ENCODE measurements at regions not wholly inside any gene's neighbourhood (a gene's known extent, or its start where the extent isn't known, plus 50 kb on each side); places are given as distances from the start of the nearest gene placed in this dataset.

DNA sequence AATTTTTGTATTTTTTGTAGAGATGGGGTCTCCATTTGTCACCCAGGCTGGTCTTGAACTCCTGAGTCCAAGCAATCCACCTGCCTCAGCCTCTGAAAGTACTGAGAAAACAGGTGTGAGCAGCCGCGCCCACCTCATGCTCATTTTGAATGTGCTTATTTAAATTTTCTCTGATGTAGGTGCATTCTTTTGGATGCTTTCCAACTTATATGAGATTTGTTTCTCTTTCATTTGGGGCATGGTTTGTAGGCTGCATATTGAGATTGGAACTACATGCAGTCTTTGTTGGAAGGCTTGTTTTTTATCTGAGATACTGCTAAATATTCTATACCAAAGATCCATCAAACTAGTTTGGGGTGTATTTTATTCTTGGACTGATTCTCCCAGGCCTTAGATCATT lies 81.0 kb upstream of the IVNS1ABP start:
- TF ChIP-seq, protein P1, sequence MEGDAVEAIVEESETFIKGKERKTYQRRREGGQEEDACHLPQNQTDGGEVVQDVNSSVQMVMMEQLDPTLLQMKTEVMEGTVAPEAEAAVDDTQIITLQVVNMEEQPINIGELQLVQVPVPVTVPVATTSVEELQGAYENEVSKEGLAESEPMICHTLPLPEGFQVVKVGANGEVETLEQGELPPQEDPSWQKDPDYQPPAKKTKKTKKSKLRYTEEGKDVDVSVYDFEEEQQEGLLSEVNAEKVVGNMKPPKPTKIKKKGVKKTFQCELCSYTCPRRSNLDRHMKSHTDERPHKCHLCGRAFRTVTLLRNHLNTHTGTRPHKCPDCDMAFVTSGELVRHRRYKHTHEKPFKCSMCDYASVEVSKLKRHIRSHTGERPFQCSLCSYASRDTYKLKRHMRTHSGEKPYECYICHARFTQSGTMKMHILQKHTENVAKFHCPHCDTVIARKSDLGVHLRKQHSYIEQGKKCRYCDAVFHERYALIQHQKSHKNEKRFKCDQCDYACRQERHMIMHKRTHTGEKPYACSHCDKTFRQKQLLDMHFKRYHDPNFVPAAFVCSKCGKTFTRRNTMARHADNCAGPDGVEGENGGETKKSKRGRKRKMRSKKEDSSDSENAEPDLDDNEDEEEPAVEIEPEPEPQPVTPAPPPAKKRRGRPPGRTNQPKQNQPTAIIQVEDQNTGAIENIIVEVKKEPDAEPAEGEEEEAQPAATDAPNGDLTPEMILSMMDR (conservative IDR thresholded peaks at IDR 0.05; ENCODE audit: low read depth, low read length): no peak

DNA sequence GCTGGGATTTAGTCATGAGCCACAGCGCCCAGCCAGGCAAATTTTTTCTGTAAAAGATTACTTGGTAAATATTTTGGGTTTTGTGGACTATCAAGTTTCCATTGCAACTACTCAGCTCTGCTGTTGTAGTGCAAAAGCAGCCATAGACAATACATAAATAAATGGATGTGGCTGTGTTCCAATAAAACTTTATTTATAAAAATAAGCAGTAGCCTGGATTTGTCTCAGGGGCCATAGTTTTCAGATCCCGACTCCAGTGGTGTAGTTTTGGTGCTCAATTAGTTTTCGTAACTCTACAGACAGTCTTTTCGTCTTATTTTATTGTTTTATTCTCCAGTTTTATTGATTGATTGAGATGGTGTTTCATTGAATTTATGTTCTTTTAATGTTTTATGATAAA lies 80.1 kb upstream of the IVNS1ABP start:
- Histone ChIP-seq H3K27ac (no peak overlapping the region), H2AFZ (ENCODE audit: low read depth) (no peak overlapping the region), H4K20me1 (ENCODE audit: insufficient read depth) (no peaks in the 10 kb centered on the region), H3K79me2 (ENCODE audit: insufficient read depth, low read depth) (no peaks in the 10 kb centered on the region), H3K4me1 (ENCODE audit: low read depth, poor library complexity, severe bottlenecking) (peaks cover 33% of the 10 kb centered on the region), H3K27me3 (ENCODE audit: insufficient read depth, low read depth) (no peaks in the 10 kb centered on the region), H3K9ac (no peak overlapping the region), H3K4me3 (IDR thresholded peaks at IDR 0.05; ENCODE audit: insufficient read depth, low read depth, low read length) (no peak overlapping the region), H3K36me3 (ENCODE audit: insufficient read depth) (no peaks in the 10 kb centered on the region; the same call in 1 of the 2 replicates), H3K4me2 (no peak overlapping the region)
- TF ChIP-seq, protein P1 (conservative IDR thresholded peaks at IDR 0.05; ENCODE audit: low read depth, low read length): no peak

More for the DNA sequence above, 81.0 kb upstream of the IVNS1ABP start:
- Histone ChIP-seq H3K4me3 (IDR thresholded peaks at IDR 0.05; ENCODE audit: insufficient read depth, low read depth, low read length) (no peak overlapping the region), H4K20me1 (ENCODE audit: insufficient read depth) (no peaks in the 10 kb centered on the region), H3K4me1 (ENCODE audit: low read depth, poor library complexity, severe bottlenecking) (peaks cover 33% of the 10 kb centered on the region), H3K36me3 (ENCODE audit: insufficient read depth) (no peaks in the 10 kb centered on the region; the same call in 1 of the 2 replicates), H2AFZ (ENCODE audit: low read depth) (no peak overlapping the region), H3K4me2 (peak overlapping the region; percentile 22), H3K9ac (no peak overlapping the region), H3K27ac (no peak overlapping the region; the same call in 1 of the 2 replicates), H3K27me3 (ENCODE audit: insufficient read depth, low read depth) (no peaks in the 10 kb centered on the region), H3K79me2 (ENCODE audit: insufficient read depth, low read depth) (no peaks in the 10 kb centered on the region)

DNA sequence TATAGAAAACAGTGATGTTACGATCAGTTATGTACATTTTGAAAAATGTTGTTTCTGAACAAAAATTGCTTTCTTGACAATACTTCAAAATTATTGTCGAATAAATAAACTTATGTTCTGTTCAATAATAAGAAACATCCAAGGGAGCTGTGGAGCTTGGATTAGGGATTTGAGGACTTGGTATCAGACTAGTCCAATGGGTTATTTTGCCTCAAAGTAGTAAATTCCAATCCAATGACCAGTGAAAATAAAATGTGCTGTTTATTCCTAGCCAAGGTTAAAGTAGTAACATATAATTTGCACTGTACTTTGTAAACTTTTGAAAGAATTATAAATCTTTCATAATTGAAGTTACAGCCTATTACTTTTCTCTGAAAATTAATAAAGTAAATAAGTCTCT lies 79.1 kb upstream of the IVNS1ABP start:
- Histone ChIP-seq H3K27ac (no peak overlapping the region), H3K4me1 (ENCODE audit: low read depth, poor library complexity, severe bottlenecking) (peaks cover 33% of the 10 kb centered on the region), H3K79me2 (ENCODE audit: insufficient read depth, low read depth) (no peaks in the 10 kb centered on the region), H4K20me1 (ENCODE audit: insufficient read depth) (no peaks in the 10 kb centered on the region), H3K4me2 (no peak overlapping the region), H3K36me3 (ENCODE audit: insufficient read depth) (no peaks in the 10 kb centered on the region), H3K27me3 (ENCODE audit: insufficient read depth, low read depth) (no peaks in the 10 kb centered on the region), H3K9ac (no peak overlapping the region), H3K4me3 (IDR thresholded peaks at IDR 0.05; ENCODE audit: insufficient read depth, low read depth, low read length) (no peak overlapping the region), H2AFZ (ENCODE audit: low read depth) (no peak overlapping the region)
- TF ChIP-seq, protein P1 (conservative IDR thresholded peaks at IDR 0.05; ENCODE audit: low read depth, low read length): no peak

DNA sequence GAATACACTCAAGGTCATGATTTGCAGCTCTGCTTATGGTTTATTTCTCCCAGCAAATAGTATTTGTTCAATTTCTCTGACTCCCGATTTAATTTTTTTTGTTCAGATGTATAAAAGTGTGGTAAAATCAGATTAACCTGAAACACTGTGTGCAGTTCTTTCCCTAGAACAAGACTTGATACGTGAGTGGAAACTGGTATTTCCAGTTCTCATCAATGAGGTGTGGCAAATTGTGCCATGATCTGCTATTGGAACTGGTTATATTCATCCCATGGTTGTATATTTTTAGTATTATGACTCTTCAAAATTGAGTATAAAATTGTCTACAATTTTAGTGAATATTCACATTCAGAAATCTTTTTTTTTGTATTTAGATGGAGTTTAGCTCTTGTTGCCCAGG lies 76.8 kb upstream of the IVNS1ABP start:
- Histone ChIP-seq H2AFZ (ENCODE audit: low read depth) (no peak overlapping the region), H3K9ac (no peak overlapping the region), H3K4me3 (IDR thresholded peaks at IDR 0.05; ENCODE audit: insufficient read depth, low read depth, low read length) (no peak overlapping the region), H3K36me3 (ENCODE audit: insufficient read depth) (no peaks in the 10 kb centered on the region), H3K4me2 (no peak overlapping the region), H3K4me1 (ENCODE audit: low read depth, poor library complexity, severe bottlenecking) (peaks cover 16% of the 10 kb centered on the region), H3K79me2 (ENCODE audit: insufficient read depth, low read depth) (no peaks in the 10 kb centered on the region), H3K27me3 (ENCODE audit: insufficient read depth, low read depth) (no peaks in the 10 kb centered on the region), H4K20me1 (ENCODE audit: insufficient read depth) (no peaks in the 10 kb centered on the region), H3K27ac (no peak overlapping the region)
- TF ChIP-seq, protein P1 (conservative IDR thresholded peaks at IDR 0.05; ENCODE audit: low read depth, low read length): no peak
